ENCODE measurements at regions not wholly inside any gene's neighbourhood (a gene's known extent, or its start where the extent isn't known, plus 50 kb on each side); places are given as distances from the start of the nearest gene placed in this dataset.
"Not testable (repeated sequence)": the region's sequence is repeated elsewhere in the genome, so short reads cannot be mapped to it uniquely, and the experiment has no call there.

DNA sequence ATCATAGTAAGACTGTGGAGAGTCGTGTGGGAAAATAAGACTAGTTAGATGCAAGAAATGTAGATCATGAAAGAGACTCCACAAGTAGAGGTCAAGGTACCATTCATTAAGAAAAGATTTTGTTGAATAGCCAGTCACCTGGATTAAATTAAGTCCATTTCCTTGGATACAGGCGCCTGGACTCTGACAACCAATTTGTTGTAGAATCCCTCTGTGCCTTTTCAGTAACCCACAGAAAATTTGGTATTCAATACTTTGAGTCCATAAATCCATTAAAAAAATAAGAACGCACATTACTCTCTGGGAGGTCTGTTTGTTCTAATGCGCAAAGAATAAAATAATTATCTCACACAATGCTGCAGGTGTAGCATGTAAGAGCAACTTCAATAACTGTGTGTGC lies 469.4 kb downstream of the KLF12 start:
- Histone ChIP-seq H3K4me3 (no peak overlapping the region), H3K9ac (ENCODE audit: insufficient read length) (no peak overlapping the region), H3K36me3 (ENCODE audit: insufficient read depth, low read length) (no peaks in the 10 kb centered on the region), H3K9me3 (ENCODE audit: low read depth, low read length) (no peaks in the 10 kb centered on the region), H3K27ac (no peak overlapping the region)
- no peak for DNase-seq (ENCODE audit: low read depth, low spot score)
- TF ChIP-seq FOXP2 (optimal IDR thresholded peaks at IDR 0.05; ENCODE audit: control extremely low read depth, extremely low read length, insufficient read depth) (no peak), EZH2 (IDR thresholded peaks at IDR 0.05) (no peak), POLR2AphosphoS5 (IDR thresholded peaks at IDR 0.05; ENCODE audit: borderline replicate concordance, low read depth, low read length) (no peak)

DNA sequence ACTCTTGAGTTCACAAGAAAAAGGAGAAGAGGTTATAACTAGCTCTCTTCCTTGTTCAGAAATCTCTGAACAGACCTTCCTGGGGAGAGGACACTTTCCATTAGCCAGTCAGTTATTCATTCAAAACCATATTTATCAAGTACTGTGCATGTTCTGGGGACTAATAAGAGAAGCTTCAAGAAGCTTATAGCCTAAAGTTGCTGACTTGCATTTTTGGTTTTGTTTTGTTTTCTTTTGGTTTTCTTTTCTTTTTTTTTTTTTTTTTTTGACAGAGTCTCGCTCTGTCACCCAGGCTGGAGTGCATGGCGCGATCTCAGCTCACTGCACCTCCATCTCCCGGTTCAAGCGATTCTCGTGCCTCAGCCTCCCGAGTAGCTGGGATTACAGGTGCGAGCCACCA lies 471.4 kb downstream of the KLF12 start:
- no peak overlapping the region for H3K9ac ChIP-seq (ENCODE audit: insufficient read length)
- H3K9me3 ChIP-seq (ENCODE audit: low read depth, low read length), result no peaks in the 10 kb centered on the region
- H3K4me3 ChIP-seq, result no peak overlapping the region
- no peaks in the 10 kb centered on the region for H3K36me3 ChIP-seq (ENCODE audit: insufficient read depth, low read length)
- TF ChIP-seq EZH2 (IDR thresholded peaks at IDR 0.05) (no peak), FOXP2 (optimal IDR thresholded peaks at IDR 0.05; ENCODE audit: control extremely low read depth, extremely low read length, insufficient read depth) (no peak), POLR2AphosphoS5 (IDR thresholded peaks at IDR 0.05; ENCODE audit: borderline replicate concordance, low read depth, low read length) (no peak)
- DNase-seq (ENCODE audit: low read depth, low spot score), result no peak
- no peak overlapping the region for H3K27ac ChIP-seq

DNA sequence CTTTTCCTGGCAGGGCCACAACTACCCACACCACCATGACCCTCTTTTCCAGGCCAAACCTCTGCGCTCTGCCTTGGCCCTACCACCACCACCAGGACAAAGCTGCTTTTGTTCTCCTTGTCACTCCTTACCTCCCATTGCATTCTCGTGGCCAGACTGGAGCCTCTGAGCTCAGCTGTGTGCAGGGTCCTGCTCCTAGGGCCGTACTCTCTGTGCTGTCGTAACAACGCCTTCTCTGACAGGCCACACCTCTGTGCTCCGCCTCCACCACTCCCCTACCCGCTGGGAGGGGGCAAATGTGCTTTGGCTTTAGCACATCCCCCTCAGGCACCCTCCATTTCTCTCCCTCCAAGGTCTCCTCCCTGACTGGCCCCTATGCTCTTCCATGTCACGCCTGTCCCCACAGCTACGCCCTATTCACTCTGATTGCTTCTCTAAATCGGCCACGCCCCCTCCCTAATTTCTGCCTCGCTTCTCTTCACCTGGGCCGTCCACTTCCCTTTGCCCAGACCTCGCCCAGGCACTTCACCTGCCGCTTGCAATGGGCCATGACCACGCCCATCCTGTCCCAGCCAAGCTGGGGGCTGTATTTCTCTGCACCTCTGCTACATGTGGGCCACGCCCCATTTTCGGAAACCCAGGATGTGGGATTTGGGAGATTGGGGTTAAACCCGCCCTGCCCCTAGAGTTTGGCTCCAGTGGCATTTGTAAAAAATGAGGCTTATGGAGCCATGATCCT lies 472.3 kb downstream of the KLF12 start:
- Histone ChIP-seq H3K9me3 (ENCODE audit: low read depth, low read length) (no peaks in the 10 kb centered on the region), H3K4me3 (no peak overlapping the region), H3K36me3 (ENCODE audit: insufficient read depth, low read length) (no peaks in the 10 kb centered on the region), H3K9ac (ENCODE audit: insufficient read length) (no peak overlapping the region), H3K27ac (no peak overlapping the region)
- no peak for DNase-seq (ENCODE audit: low read depth, low spot score)
- TF ChIP-seq EZH2 (IDR thresholded peaks at IDR 0.05), result no peak

DNA sequence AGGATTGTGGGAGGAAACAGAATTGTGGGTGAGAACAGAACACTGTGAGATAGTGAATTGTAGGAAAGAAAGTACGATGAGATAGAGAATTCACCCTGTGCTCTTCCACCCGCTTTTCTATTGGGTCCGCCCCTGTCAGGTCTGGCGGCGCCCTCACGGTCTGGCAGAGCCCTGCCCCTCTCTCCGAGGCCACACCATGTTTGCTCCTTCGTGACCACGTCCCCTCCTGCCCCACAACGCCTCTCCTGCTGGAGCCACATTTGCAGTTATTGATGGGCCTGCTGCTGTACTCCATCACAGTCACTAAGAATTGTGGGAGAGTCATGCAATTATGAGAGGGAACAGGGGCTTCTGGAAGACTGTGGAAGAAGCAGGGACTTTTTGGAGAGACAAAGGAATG lies 473.1 kb downstream of the KLF12 start:
- no peak overlapping the region for H3K4me3 ChIP-seq
- H3K36me3 ChIP-seq (ENCODE audit: insufficient read depth, low read length), result no peaks in the 10 kb centered on the region
- no peak overlapping the region for H3K27ac ChIP-seq
- no peak overlapping the region for H3K9ac ChIP-seq (ENCODE audit: insufficient read length)
- no peak for DNase-seq (ENCODE audit: low read depth, low spot score)
- no peaks in the 10 kb centered on the region for H3K9me3 ChIP-seq (ENCODE audit: low read depth, low read length)
- TF ChIP-seq POLR2AphosphoS5 (IDR thresholded peaks at IDR 0.05; ENCODE audit: borderline replicate concordance, low read depth, low read length) (no peak), EZH2 (IDR thresholded peaks at IDR 0.05) (no peak), FOXP2 (optimal IDR thresholded peaks at IDR 0.05; ENCODE audit: control extremely low read depth, extremely low read length, insufficient read depth) (no peak)

DNA sequence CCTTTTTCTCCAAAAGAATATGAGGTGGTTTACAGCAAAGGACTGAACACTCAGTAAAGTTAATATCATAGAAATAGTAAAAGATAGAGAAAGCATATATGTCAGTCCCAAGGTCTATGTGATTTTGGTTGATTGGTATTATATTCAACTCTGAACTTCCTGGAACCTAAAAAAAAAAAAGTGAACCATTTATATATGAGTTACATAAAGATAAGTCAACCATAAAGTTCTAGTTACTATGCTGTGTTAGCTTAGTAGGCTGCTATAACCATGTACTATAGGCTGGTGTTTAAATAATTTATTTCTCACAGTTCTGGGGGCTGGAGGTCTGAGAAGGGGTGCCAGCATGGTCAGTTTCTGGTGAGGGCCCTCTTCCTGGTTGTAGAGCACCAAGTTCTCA lies 475.6 kb downstream of the KLF12 start:
- Histone ChIP-seq H3K27ac (no peak overlapping the region), H3K4me3 (no peak overlapping the region), H3K9me3 (ENCODE audit: low read depth, low read length) (no peaks in the 10 kb centered on the region), H3K36me3 (ENCODE audit: insufficient read depth, low read length) (no peaks in the 10 kb centered on the region), H3K9ac (ENCODE audit: insufficient read length) (no peak overlapping the region)
- no peak for TF ChIP-seq FOXP2 (optimal IDR thresholded peaks at IDR 0.05; ENCODE audit: control extremely low read depth, extremely low read length, insufficient read depth)
- no peak for TF ChIP-seq EZH2 (IDR thresholded peaks at IDR 0.05)
- DNase-seq (ENCODE audit: low read depth, low spot score), result no peak

DNA sequence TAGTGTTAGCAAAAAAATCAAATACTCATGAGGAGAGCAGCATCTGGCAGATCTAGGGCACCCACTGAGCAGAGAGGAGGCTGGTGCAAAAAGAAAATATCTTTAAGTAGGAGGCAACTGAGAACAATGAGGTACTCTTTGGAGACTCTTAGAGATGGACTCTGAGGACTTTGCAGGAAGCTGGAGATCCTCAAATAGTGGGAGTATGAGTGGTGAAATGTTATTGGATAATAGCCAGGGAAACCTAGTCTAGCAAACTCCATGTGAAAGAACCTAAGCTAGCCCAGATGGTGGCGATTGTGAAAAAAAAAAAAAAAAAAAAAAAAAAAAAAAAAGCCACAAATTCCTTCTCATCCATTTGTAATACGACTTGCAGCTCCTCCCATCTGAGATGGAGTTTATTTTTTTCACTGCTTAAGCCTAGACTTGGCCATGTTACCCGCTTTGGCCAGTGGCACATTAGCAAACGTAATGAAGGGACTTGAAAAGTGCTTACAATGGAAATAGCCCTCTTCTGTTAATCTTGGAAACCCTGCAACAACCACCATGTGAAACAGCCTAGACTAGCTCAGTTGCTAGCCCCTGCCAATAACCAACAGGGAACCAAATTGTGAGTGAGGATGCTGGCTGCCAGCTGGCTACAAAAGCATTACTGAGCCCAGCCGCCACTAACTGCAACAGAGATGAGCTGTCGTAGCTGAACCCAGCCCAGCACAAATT lies 476.2 kb downstream of the KLF12 start:
- H3K9ac ChIP-seq (ENCODE audit: insufficient read length), result no peak overlapping the region
- DNase-seq (ENCODE audit: low read depth, low spot score), result no peak
- H3K36me3 ChIP-seq (ENCODE audit: insufficient read depth, low read length), result no peaks in the 10 kb centered on the region
- H3K9me3 ChIP-seq (ENCODE audit: low read depth, low read length), result no peaks in the 10 kb centered on the region
- H3K4me3 ChIP-seq, result no peak overlapping the region
- H3K27ac ChIP-seq, result no peak overlapping the region
- TF ChIP-seq POLR2AphosphoS5 (IDR thresholded peaks at IDR 0.05; ENCODE audit: borderline replicate concordance, low read depth, low read length) (no peak), EZH2 (IDR thresholded peaks at IDR 0.05) (no peak), FOXP2 (optimal IDR thresholded peaks at IDR 0.05; ENCODE audit: control extremely low read depth, extremely low read length, insufficient read depth) (no peak)

DNA sequence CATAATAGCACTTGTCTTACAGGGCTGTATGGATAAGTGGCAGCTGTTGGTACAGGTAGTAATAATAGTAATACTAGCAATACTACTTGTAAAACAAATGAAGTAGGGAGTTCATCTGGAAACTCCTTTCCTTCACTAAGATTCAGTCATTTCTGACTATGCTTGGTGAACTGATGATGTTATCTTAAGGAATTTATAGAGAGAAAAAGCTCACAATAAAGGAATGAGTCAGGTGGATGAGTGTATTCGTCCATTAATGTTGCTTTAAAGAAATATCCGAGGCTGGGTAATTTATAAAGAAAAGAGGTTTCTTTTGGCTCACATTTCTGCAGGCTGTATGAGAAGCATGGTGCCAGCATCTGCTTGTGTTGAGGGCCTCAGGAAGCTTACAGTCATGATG lies 477.3 kb downstream of the KLF12 start:
- TF ChIP-seq EZH2 (IDR thresholded peaks at IDR 0.05) (no peak), FOXP2 (optimal IDR thresholded peaks at IDR 0.05; ENCODE audit: control extremely low read depth, extremely low read length, insufficient read depth) (no peak), POLR2AphosphoS5 (IDR thresholded peaks at IDR 0.05; ENCODE audit: borderline replicate concordance, low read depth, low read length) (no peak)
- Histone ChIP-seq H3K9ac (ENCODE audit: insufficient read length) (no peak overlapping the region), H3K36me3 (ENCODE audit: insufficient read depth, low read length) (no peaks in the 10 kb centered on the region), H3K9me3 (ENCODE audit: low read depth, low read length) (no peaks in the 10 kb centered on the region), H3K27ac (no peak overlapping the region), H3K4me3 (no peak overlapping the region)
- DNase-seq (ENCODE audit: low read depth, low spot score), result no peak

DNA sequence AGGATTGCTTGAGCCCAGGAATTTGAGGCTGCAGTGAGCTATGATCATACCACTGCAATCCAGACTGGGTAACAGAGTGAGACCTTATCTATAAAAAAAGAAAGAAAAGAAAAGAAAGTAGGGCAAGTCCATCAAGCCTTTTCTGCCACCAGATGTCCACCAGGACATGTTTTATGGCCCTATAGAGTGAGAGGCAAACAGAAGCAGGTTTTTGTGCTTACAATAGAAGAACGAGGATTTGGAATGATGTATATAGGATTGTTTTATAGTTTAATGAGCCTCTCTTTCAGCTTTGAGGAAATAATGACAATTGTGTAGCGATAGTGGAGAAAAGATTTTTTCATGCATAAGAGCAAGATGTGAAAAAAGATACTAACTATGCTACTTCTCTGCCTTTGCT lies 480.5 kb downstream of the KLF12 start:
- H3K4me3 ChIP-seq, result no peak overlapping the region
- no peak overlapping the region for H3K27ac ChIP-seq
- DNase-seq (ENCODE audit: low read depth, low spot score), result no peak
- TF ChIP-seq POLR2AphosphoS5 (IDR thresholded peaks at IDR 0.05; ENCODE audit: borderline replicate concordance, low read depth, low read length) (no peak), FOXP2 (optimal IDR thresholded peaks at IDR 0.05; ENCODE audit: control extremely low read depth, extremely low read length, insufficient read depth) (no peak), EZH2 (IDR thresholded peaks at IDR 0.05) (no peak)
- H3K9ac ChIP-seq (ENCODE audit: insufficient read length), result no peak overlapping the region
- no peaks in the 10 kb centered on the region for H3K9me3 ChIP-seq (ENCODE audit: low read depth, low read length)
- no peaks in the 10 kb centered on the region for H3K36me3 ChIP-seq (ENCODE audit: insufficient read depth, low read length)

DNA sequence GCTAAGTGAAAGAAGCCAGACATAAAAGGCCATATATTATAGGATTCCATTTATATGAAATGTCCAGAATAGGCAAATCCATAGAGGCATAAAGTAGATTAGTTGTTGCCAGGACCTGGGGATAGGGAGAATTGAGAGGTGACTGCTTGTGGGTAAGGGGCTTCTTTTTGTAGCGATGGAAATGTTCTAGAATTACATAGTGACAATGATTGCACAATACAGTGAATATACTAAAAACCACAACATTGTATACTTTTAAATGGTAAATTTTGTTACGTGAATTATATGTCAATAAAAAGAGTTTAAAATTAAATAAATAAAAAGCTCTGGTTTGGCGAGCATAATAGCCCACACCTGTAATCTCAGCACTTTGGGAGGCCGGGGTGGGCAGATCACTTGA lies 486.8 kb downstream of the KLF12 start:
- Histone ChIP-seq H3K36me3 (ENCODE audit: insufficient read depth, low read length) (no peaks in the 10 kb centered on the region), H3K4me3 (no peak overlapping the region), H3K9ac (ENCODE audit: insufficient read length) (no peak overlapping the region), H3K27ac (no peak overlapping the region), H3K9me3 (ENCODE audit: low read depth, low read length) (no peaks in the 10 kb centered on the region)
- no peak for TF ChIP-seq FOXP2 (optimal IDR thresholded peaks at IDR 0.05; ENCODE audit: control extremely low read depth, extremely low read length, insufficient read depth)
- no peak for TF ChIP-seq EZH2 (IDR thresholded peaks at IDR 0.05)
- TF ChIP-seq POLR2AphosphoS5 (IDR thresholded peaks at IDR 0.05; ENCODE audit: borderline replicate concordance, low read depth, low read length), result no peak
- DNase-seq (ENCODE audit: low read depth, low spot score), result no peak

DNA sequence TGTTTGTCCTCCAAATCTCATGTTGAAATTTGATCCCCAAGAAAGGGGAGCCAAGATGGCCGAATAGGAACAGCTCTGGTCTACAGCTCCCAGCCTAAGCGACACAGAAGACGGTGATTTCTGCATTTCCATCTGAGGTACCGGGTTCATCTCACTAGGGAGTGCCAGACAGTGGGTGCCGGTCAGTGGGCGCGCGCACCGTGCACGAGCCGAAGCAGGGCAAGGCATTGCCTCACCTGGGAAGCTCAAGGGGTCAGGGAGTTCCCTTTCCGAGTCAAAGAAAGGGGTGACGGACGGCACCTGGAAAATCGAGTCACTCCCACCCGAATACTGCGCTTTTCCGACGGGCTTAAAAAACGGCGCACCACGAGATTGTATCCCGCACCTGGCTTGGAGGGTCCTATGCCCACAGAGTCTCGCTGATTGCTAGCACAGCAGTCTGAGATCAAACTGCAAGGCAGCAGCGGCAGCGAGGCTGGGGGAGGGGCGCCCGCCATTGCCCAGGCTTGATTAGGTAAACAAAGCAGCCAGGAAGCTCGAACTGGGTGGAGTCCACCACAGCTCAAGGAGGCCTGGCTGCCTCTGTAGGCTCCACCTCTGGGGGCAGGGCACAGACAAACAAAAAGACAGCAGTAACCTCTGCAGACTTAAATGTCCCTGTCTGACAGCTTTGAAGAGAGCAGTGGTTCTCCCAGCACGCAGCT lies 493.6 kb downstream of the KLF12 start:
- not testable (repeated sequence) for H3K27ac ChIP-seq; H3K36me3 ChIP-seq (ENCODE audit: insufficient read depth, low read length); H3K9me3 ChIP-seq (ENCODE audit: low read depth, low read length); DNase-seq (ENCODE audit: low read depth, low spot score); H3K9ac ChIP-seq (ENCODE audit: insufficient read length); H3K4me3 ChIP-seq

All from SK-N-MC (cell line).